Smooth muscle cell (in vitro differentiated cells): ENCODE measurements at regions not wholly inside any gene's neighbourhood (a gene's known extent, or its start where the extent isn't known, plus 50 kb on each side); places are given as distances from the start of the nearest gene placed in this dataset.

ENCODE experiments used
- DNase-seq: peaks from one replicate; lab custom pipeline; 2025; ENCODE audit not compliant: unreplicated experiment; lab: John Stamatoyannopoulos, UW
- H2AFZ ChIP-seq: fragments of 200-600 bp; sonication (generic); 2 replicates; pipeline ENCODE4 v1.6.0; 2016; ENCODE audit warnings: antibody characterized with exemption, low read depth, mild to moderate bottlenecking
- H3F3A ChIP-seq: fragments of 200-600 bp; sonication (generic); 2 replicates; pipeline ENCODE4 v1.6.0; 2017; ENCODE audit warnings: antibody characterized with exemption, low read depth
- H3K27ac ChIP-seq: fragments of 200-600 bp; sonication (generic); 2 replicates; pipeline ENCODE4 v1.5.1; 2016; ENCODE audit warnings: low read depth, mild to moderate bottlenecking
- H3K27me3 ChIP-seq: fragments of 200-600 bp; sonication (generic); 2 replicates; pipeline ENCODE4 v1.6.1; 2016; ENCODE audit warnings: low read depth, mild to moderate bottlenecking
- H3K36me3 ChIP-seq: fragments of 200-600 bp; sonication (generic); 2 replicates; pipeline ENCODE4 v1.5.1; 2016; ENCODE audit warnings: low read depth
- H3K4me1 ChIP-seq: fragments of 200-600 bp; sonication (generic); 2 replicates; pipeline ENCODE4 v1.5.1; 2016; ENCODE audit warnings: low read depth
- H3K4me2 ChIP-seq: fragments of 200-600 bp; sonication (generic); 2 replicates; pipeline ENCODE4 v1.6.0; 2016; ENCODE audit warnings: mild to moderate bottlenecking
- H3K4me3 ChIP-seq: fragments of 200-600 bp; sonication (generic); 2 replicates; pipeline ENCODE4 v1.5.1; 2016; ENCODE audit warnings: mild to moderate bottlenecking
- H3K79me2 ChIP-seq: fragments of 200-600 bp; sonication (generic); 2 replicates; pipeline ENCODE4 v1.6.0; 2016; ENCODE audit warnings: low read depth, mild to moderate bottlenecking
- H3K9ac ChIP-seq: fragments of 200-600 bp; sonication (generic); 2 replicates; pipeline ENCODE4 v1.6.0; 2016; ENCODE audit warnings: low read depth
- H3K9me3 ChIP-seq: fragments of 200-600 bp; sonication (generic); replicated peaks from 2 replicates; pipeline ENCODE4 v1.5.1; 2016; ENCODE audit warnings: low read depth
- H4K20me1 ChIP-seq: fragments of 200-600 bp; sonication (generic); 2 replicates; pipeline ENCODE4 v1.6.0; 2016; ENCODE audit warnings: low read depth
- CTCF ChIP-seq: fragments of 200-600 bp; sonication (generic); IDR thresholded peaks from 2 replicates; pipeline ENCODE4 v1.5.1; 2017; ENCODE audit warnings: borderline replicate concordance, mild to moderate bottlenecking, antibody characterized with exemption; ENCODE audit not compliant: insufficient read depth, poor library complexity, severe bottlenecking
- WGBS: methylation state at CpG from one replicate; pipeline ENCODE4 v1.1.7; 2016; ENCODE audit warnings: low lambda C conversion rate; 5-methylcytosine and 5-hydroxymethylcytosine counted together

GRCh38 chr15:39360452-39360851 is 220.4 kb upstream of the THBS1 start:
- Histone ChIP-seq H3K36me3 (no peaks in the 10 kb centered on the region), H3F3A (peaks cover 11% of the 10 kb centered on the region), H3K4me3 (no peak overlapping the region), H3K27ac (no peak overlapping the region), H4K20me1 (no peaks in the 10 kb centered on the region), H3K9ac (no peak overlapping the region), H3K4me2 (no peak overlapping the region), H3K4me1 (no peaks in the 10 kb centered on the region), H3K9me3 (no peaks in the 10 kb centered on the region), H3K79me2 (no peaks in the 10 kb centered on the region), H3K27me3 (no peaks in the 10 kb centered on the region), H2AFZ (no peak overlapping the region)
- 64% methylated on average over 2 of the region's 2 CpGs for WGBS
- DNase-seq: no peak
- no peak for TF ChIP-seq CTCF

GRCh38 chr15:39361497-39361896 is 219.4 kb upstream of the THBS1 start:
- no peaks in the 10 kb centered on the region for H4K20me1 ChIP-seq
- WGBS: 88% methylated on average over 3 of the region's 3 CpGs
- peaks cover 11% of the 10 kb centered on the region for H3F3A ChIP-seq

GRCh38 chr15:39362821-39363561 is 217.9 kb upstream of the THBS1 start:
- Histone ChIP-seq H3K9ac (no peak overlapping the region), H3K4me2 (no peak overlapping the region)

More at GRCh38 chr15:39361497-39361896, 219.4 kb upstream of the THBS1 start:
- no peaks in the 10 kb centered on the region for H3K27me3 ChIP-seq
- H3K36me3 ChIP-seq: no peaks in the 10 kb centered on the region
- no peak overlapping the region for H2AFZ ChIP-seq
- no peaks in the 10 kb centered on the region for H3K4me1 ChIP-seq
- H3K4me2 ChIP-seq: no peak overlapping the region
- no peak overlapping the region for H3K9ac ChIP-seq
- no peak overlapping the region for H3K27ac ChIP-seq
- DNase-seq: no peak
- H3K4me3 ChIP-seq: no peak overlapping the region
- no peaks in the 10 kb centered on the region for H3K79me2 ChIP-seq
- no peak for TF ChIP-seq CTCF
- H3K9me3 ChIP-seq: no peaks in the 10 kb centered on the region

More at GRCh38 chr15:39362821-39363561, 217.9 kb upstream of the THBS1 start:
- H3K27ac ChIP-seq: peak overlapping the region; percentile 21
- H3K4me1 ChIP-seq: no peaks in the 10 kb centered on the region
- H3K4me3 ChIP-seq: no peak overlapping the region
- no peak overlapping the region for H2AFZ ChIP-seq
- no peaks in the 10 kb centered on the region for H3K36me3 ChIP-seq
- H3F3A ChIP-seq: peaks cover 11% of the 10 kb centered on the region
- WGBS: 70% methylated on average over 8 of the region's 8 CpGs
- TF ChIP-seq CTCF: no peak
- DNase-seq: no peak
- H4K20me1 ChIP-seq: no peaks in the 10 kb centered on the region
- no peaks in the 10 kb centered on the region for H3K9me3 ChIP-seq
- no peaks in the 10 kb centered on the region for H3K79me2 ChIP-seq
- H3K27me3 ChIP-seq: no peaks in the 10 kb centered on the region
